Activated CD8-positive, alpha-beta memory T cell treated with anti-CD3 and anti-CD28 coated beads, Interleukin-2, amount 10 ng/mL, durations not matched to agents 7 days and 5 days (primary cell): ENCODE measurements at regions not wholly inside any gene's neighbourhood (a gene's known extent, or its start where the extent isn't known, plus 50 kb on each side); places are given as distances from the start of the nearest gene placed in this dataset.

ENCODE experiments used
- ATAC-seq: fragments of 150-1000 bp; cut with Tn5 transposase; one replicate; pipeline ENCODE4 v1.10.0; 2021; ENCODE audit warnings: moderate library complexity
- CTCF ChIA-PET: fragments of 350-600 bp; sonication (Branson Sonifier 250); formaldehyde crosslinking; loops from one replicate; lab custom pipeline; 2021; ENCODE audit warnings: antibody characterized with exemption; lab: Charles Lee
- DNase-seq: peaks from one replicate; pipeline ENCODE4 v3.0.0-alpha.2; 2020
- H3K27ac Mint-ChIP-seq: one replicate; pipeline ENCODE4 v1.8.0; 2021; ENCODE audit warnings: mild to moderate bottlenecking, mixed read lengths
- H3K27me3 Mint-ChIP-seq: one replicate; pipeline ENCODE4 v1.8.0; 2021; ENCODE audit warnings: mixed read lengths
- H3K36me3 Mint-ChIP-seq: one replicate; pipeline ENCODE4 v1.8.0; 2021; ENCODE audit warnings: mild to moderate bottlenecking, mixed read lengths
- H3K4me1 Mint-ChIP-seq: one replicate; pipeline ENCODE4 v1.8.0; 2021; ENCODE audit warnings: mixed read lengths
- H3K4me3 Mint-ChIP-seq: one replicate; pipeline ENCODE4 v1.8.0; 2021; ENCODE audit warnings: mild to moderate bottlenecking, moderate library complexity, mixed read lengths
- H3K9me3 Mint-ChIP-seq: one replicate; pipeline ENCODE4 v1.8.0; 2022; ENCODE audit warnings: low read depth, mixed read lengths

GRCh38 chr2:153140498-153140897 lies 338.1 kb downstream of the RPRM start:
- Mint-ChIP-seq H3K36me3 (no peaks in the 10 kb centered on the region), H3K9me3 (no peaks in the 10 kb centered on the region), H3K27ac (no peak overlapping the region), H3K27me3 (no peaks in the 10 kb centered on the region), H3K4me1 (no peaks in the 10 kb centered on the region), H3K4me3 (no peak overlapping the region)
- CTCF ChIA-PET, result no interaction called here
- no peak for DNase-seq
- ATAC-seq, result no peak

- Mint-ChIP-seq H3K27me3 (no peaks in the 10 kb centered on the region), H3K9me3 (no peaks in the 10 kb centered on the region), H3K4me3 (no peak overlapping the region), H3K4me1 (no peaks in the 10 kb centered on the region), H3K36me3 (no peaks in the 10 kb centered on the region), H3K27ac (no peak overlapping the region)
- no peak for DNase-seq
- no peak for ATAC-seq
- CTCF ChIA-PET, result no interaction called here
Measured at GRCh38 chr2:153138651-153139375, 339.7 kb downstream of the RPRM start.

- DNase-seq (no peak), ATAC-seq (no peak)
- Mint-ChIP-seq H3K9me3 (no peaks in the 10 kb centered on the region), H3K27me3 (no peaks in the 10 kb centered on the region), H3K36me3 (no peaks in the 10 kb centered on the region), H3K4me1 (no peaks in the 10 kb centered on the region), H3K27ac (no peak overlapping the region), H3K4me3 (no peak overlapping the region)
- CTCF ChIA-PET, result no interaction called here
Measured at GRCh38 chr2:153136216-153136615, 342.3 kb downstream of the RPRM start.

GRCh38 chr2:153134725-153135124 lies 343.8 kb downstream of the RPRM start:
- CTCF ChIA-PET, result no interaction called here

GRCh38 chr2:153133716-153134115 lies 344.8 kb downstream of the RPRM start:
- no peaks in the 10 kb centered on the region for H3K4me1 Mint-ChIP-seq
- CTCF ChIA-PET, result no interaction called here
- no peak overlapping the region for H3K4me3 Mint-ChIP-seq
- DNase-seq (no peak), ATAC-seq (no peak)
- H3K27ac Mint-ChIP-seq, result no peak overlapping the region
- no peaks in the 10 kb centered on the region for H3K9me3 Mint-ChIP-seq
- no peaks in the 10 kb centered on the region for H3K27me3 Mint-ChIP-seq
- no peaks in the 10 kb centered on the region for H3K36me3 Mint-ChIP-seq

More at GRCh38 chr2:153134725-153135124, 343.8 kb downstream of the RPRM start:
- Mint-ChIP-seq H3K27ac (no peak overlapping the region), H3K36me3 (no peaks in the 10 kb centered on the region), H3K9me3 (no peaks in the 10 kb centered on the region), H3K4me3 (no peak overlapping the region), H3K4me1 (no peaks in the 10 kb centered on the region), H3K27me3 (no peaks in the 10 kb centered on the region)
- ATAC-seq (no peak), DNase-seq (no peak)

GRCh38 chr2:153132418-153132817 lies 346.1 kb downstream of the RPRM start:
- Mint-ChIP-seq H3K36me3 (no peaks in the 10 kb centered on the region), H3K4me1 (no peaks in the 10 kb centered on the region), H3K9me3 (no peaks in the 10 kb centered on the region), H3K27me3 (no peaks in the 10 kb centered on the region), H3K27ac (no peak overlapping the region), H3K4me3 (no peak overlapping the region)
- DNase-seq (no peak), ATAC-seq (no peak)
- CTCF ChIA-PET, result no interaction called here

GRCh38 chr2:153115141-153115540 lies 363.4 kb downstream of the RPRM start:
- H3K9me3 Mint-ChIP-seq, result peaks cover 6% of the 10 kb centered on the region
- H3K36me3 Mint-ChIP-seq, result no peaks in the 10 kb centered on the region
- no peak for ATAC-seq
- H3K27ac Mint-ChIP-seq, result no peak overlapping the region
- H3K4me3 Mint-ChIP-seq, result no peak overlapping the region
- no peak for DNase-seq
- CTCF ChIA-PET, result no interaction called here
- no peaks in the 10 kb centered on the region for H3K4me1 Mint-ChIP-seq
- no peaks in the 10 kb centered on the region for H3K27me3 Mint-ChIP-seq

- no peak for ATAC-seq
- H3K27me3 Mint-ChIP-seq, result no peaks in the 10 kb centered on the region
- H3K9me3 Mint-ChIP-seq, result peaks cover 2% of the 10 kb centered on the region
- no peak overlapping the region for H3K27ac Mint-ChIP-seq
- no peak overlapping the region for H3K4me3 Mint-ChIP-seq
- H3K4me1 Mint-ChIP-seq, result peaks cover 5% of the 10 kb centered on the region
- no peaks in the 10 kb centered on the region for H3K36me3 Mint-ChIP-seq
- no peak for DNase-seq
- CTCF ChIA-PET, result no interaction called here
Measured at GRCh38 chr2:153110486-153110885, 368.1 kb downstream of the RPRM start.

GRCh38 chr2:153109793-153110192 lies 368.8 kb downstream of the RPRM start:
- H3K27me3 Mint-ChIP-seq, result no peaks in the 10 kb centered on the region
- peaks cover 5% of the 10 kb centered on the region for H3K4me1 Mint-ChIP-seq
- H3K4me3 Mint-ChIP-seq, result no peak overlapping the region
- CTCF ChIA-PET, result no interaction called here
- H3K27ac Mint-ChIP-seq, result no peak overlapping the region
- DNase-seq (no peak), ATAC-seq (no peak)
- no peaks in the 10 kb centered on the region for H3K36me3 Mint-ChIP-seq
- peaks cover 2% of the 10 kb centered on the region for H3K9me3 Mint-ChIP-seq

- CTCF ChIA-PET, result no interaction called here
- H3K36me3 Mint-ChIP-seq, result no peaks in the 10 kb centered on the region
- no peak overlapping the region for H3K27ac Mint-ChIP-seq
- peaks cover 2% of the 10 kb centered on the region for H3K9me3 Mint-ChIP-seq
- no peaks in the 10 kb centered on the region for H3K27me3 Mint-ChIP-seq
- H3K4me3 Mint-ChIP-seq, result peak overlapping the region; percentile 44
- DNase-seq, result no peak
- ATAC-seq, result no peak
- peaks cover 5% of the 10 kb centered on the region for H3K4me1 Mint-ChIP-seq
Measured at GRCh38 chr2:153106802-153107477, 371.6 kb downstream of the RPRM start.

GRCh38 chr2:153105829-153106578 lies 372.6 kb downstream of the RPRM start:
- ATAC-seq (no peak), DNase-seq (no peak)
- Mint-ChIP-seq H3K36me3 (no peaks in the 10 kb centered on the region), H3K27ac (no peak overlapping the region), H3K4me3 (no peak overlapping the region), H3K4me1 (peaks cover 5% of the 10 kb centered on the region), H3K9me3 (peaks cover 2% of the 10 kb centered on the region), H3K27me3 (no peaks in the 10 kb centered on the region)
- CTCF ChIA-PET, result no interaction called here

GRCh38 chr2:153101187-153101586 lies 377.4 kb downstream of the RPRM start:
- no peak for ATAC-seq
- CTCF ChIA-PET, result no interaction called here
- H3K27ac Mint-ChIP-seq, result no peak overlapping the region

GRCh38 chr2:153100151-153100550 lies 378.4 kb downstream of the RPRM start:
- CTCF ChIA-PET, result no interaction called here
- Mint-ChIP-seq H3K27me3 (no peaks in the 10 kb centered on the region), H3K4me3 (no peak overlapping the region), H3K4me1 (no peaks in the 10 kb centered on the region), H3K27ac (no peak overlapping the region), H3K36me3 (no peaks in the 10 kb centered on the region), H3K9me3 (no peaks in the 10 kb centered on the region)
- DNase-seq, result no peak
- no peak for ATAC-seq

More at GRCh38 chr2:153101187-153101586, 377.4 kb downstream of the RPRM start:
- no peak for DNase-seq
- Mint-ChIP-seq H3K27me3 (no peaks in the 10 kb centered on the region), H3K36me3 (no peaks in the 10 kb centered on the region), H3K4me1 (no peaks in the 10 kb centered on the region), H3K4me3 (no peak overlapping the region), H3K9me3 (peaks cover 1% of the 10 kb centered on the region)

- no peak overlapping the region for H3K4me3 Mint-ChIP-seq
- no peaks in the 10 kb centered on the region for H3K9me3 Mint-ChIP-seq
- H3K27me3 Mint-ChIP-seq, result no peaks in the 10 kb centered on the region
- H3K36me3 Mint-ChIP-seq, result no peaks in the 10 kb centered on the region
- no peak overlapping the region for H3K27ac Mint-ChIP-seq
- ATAC-seq (no peak), DNase-seq (no peak)
- H3K4me1 Mint-ChIP-seq, result no peaks in the 10 kb centered on the region
- CTCF ChIA-PET, result no interaction called here
Measured at GRCh38 chr2:153098073-153098472, 379.7 kb downstream of the ARL6IP6 start.
